ENCODE measurements at regions not wholly inside any gene's neighbourhood (a gene's known extent, or its start where the extent isn't known, plus 50 kb on each side); places are given as distances from the start of the nearest gene placed in this dataset.
"Not testable (repeated sequence)": the region's sequence is repeated elsewhere in the genome, so short reads cannot be mapped to it uniquely, and the experiment has no call there.

DNA sequence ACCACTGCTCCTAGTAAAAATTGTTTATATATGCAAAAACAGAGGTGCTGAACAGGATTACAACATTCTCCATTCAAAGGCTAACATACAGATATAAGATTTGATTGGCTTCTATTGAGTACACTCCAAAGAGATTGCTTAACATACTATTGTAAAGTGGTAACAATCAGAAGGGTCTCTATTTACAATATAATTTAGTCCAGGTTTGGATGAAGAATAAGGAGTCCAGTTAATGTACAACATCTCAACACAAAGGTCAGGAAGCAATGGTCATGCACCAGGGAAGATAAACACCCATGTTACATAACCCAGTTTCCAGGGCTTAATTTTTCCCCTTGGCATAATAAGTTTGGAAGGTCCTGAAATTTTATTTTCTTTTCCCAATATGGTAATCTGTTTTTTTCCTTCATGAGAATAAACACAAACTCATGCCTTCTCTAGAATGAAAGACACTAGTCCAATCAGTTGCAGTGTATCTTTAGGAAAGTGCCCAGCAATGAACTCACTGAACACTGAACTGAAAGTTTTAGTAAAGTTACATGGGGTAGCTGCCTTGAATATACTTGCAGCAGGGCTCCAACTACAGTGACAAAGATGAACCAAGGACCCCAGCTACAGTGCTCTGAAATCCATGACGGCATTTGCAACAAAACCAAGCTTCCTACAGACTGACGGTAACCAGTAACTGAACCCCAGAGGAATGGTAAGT is 255.3 kb upstream of the GJE1 start:
- no peak for DNase-seq

GRCh38 chr6:141874930-141875602 is 257.7 kb upstream of the GJE1 start:
- DNase-seq, result no peak

- DNase-seq, result not testable (repeated sequence)
Observed at GRCh38 chr6:141869509-141869908, 263.2 kb upstream of the GJE1 start.

- DNase-seq, result no peak
Observed at GRCh38 chr6:141867767-141868166, 265.0 kb upstream of the GJE1 start.

- no peak for DNase-seq
Observed at GRCh38 chr6:141866731-141867497, 265.8 kb upstream of the GJE1 start.

- no peak for DNase-seq
Observed at GRCh38 chr6:141851063-141851462, 281.7 kb upstream of the GJE1 start.

- no peak for DNase-seq
Observed at GRCh38 chr6:141848029-141848890, 284.5 kb upstream of the GJE1 start.

- no peak for DNase-seq
Observed at GRCh38 chr6:141846639-141847038, 286.1 kb upstream of the GJE1 start.

GRCh38 chr6:141843178-141843834 is 289.4 kb upstream of the GJE1 start:
- DNase-seq, result no peak

- no peak for DNase-seq
Observed at GRCh38 chr6:141833001-141833655, 299.6 kb upstream of the GJE1 start.

GRCh38 chr6:141830530-141830929 is 302.2 kb upstream of the GJE1 start:
- no peak for DNase-seq

- DNase-seq, result no peak
Observed at GRCh38 chr6:141829566-141830360, 303.0 kb upstream of the GJE1 start.

GRCh38 chr6:141824350-141824749 is 308.4 kb upstream of the GJE1 start:
- no peak for DNase-seq

DNA sequence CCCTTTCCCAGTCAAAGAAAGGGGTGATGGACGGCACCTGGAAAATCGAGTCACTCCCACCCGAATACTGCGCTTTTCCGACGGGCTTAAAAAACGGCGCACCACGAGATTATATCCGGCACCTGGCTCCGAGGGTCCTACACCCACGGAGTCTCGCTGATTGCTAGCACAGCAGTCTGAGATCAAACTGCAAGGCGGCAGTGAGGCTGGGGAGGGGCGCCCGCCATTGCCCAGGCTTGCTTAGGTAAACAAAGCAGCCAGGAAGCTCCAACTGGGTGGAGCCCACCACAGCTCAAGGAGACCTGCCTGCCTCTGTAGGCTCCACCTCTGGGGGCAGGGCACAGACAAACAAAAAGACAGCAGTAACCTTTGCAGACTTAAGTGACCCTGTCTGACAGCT is 317.7 kb upstream of the GJE1 start:
- not testable (repeated sequence) for DNase-seq

GRCh38 chr6:141809901-141810300 is 322.8 kb upstream of the GJE1 start:
- no peak for DNase-seq

DNA sequence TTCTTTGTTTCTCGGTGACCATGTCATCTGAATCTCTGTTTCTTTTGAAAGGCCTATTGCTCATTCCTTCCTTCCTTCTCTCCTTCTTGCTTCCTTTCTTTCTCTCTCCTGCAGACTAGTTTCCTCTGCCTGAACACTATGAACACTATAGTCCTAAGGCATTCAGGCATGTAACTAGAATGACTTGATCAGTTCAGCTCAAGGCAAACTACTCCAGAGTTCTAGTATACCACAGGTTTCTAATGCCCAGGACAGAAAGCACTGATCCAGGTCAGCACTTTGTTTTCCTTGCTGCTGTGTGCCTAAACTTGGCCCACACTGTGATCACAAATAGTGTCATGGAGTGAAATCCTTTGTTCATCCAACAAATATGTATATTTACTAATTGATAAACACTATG is 324.1 kb upstream of the GJE1 start:
- no peak for DNase-seq

DNA sequence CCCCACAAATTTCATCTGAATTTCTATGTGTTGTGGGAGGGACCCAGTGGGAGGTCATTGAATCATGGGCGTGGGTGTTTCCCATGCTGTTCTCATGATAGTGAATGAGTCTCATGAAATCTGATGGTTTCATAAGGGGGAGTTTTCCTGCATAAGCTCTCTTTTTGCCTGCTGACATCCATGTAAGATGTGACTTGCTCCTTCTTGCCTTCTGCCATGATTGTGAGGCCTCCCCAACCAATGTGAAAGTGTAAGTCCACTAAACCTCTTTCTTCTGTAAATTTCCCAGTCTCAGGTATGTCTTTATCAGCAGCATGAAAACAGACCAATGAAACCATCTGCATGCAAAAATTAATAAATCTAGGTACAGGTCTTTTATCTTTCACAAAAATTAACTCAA is 331.8 kb upstream of the GJE1 start:
- DNase-seq, result not testable (repeated sequence)

GRCh38 chr6:141790921-141791320 is 341.8 kb upstream of the GJE1 start:
- no peak for DNase-seq

DNA sequence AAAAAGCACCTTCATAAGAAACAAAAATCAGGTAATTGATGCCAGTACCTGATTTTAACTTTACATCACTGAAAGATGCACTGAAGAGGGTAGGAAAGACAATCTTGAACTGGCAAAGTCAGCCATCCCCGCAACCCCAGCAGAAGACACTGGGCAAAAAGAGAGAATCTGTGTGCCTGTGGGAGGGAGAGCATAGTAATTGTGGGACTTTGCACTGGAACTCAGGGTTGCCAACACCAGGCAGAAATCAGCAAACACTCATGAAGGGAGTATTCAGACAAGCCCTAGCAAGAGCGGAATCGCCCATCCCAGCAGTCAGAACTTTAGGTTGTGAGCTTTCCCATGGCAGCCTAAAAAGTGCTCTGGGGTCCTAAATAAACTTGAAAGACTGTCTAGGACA is 344.6 kb upstream of the GJE1 start:
- DNase-seq, result no peak

DNA sequence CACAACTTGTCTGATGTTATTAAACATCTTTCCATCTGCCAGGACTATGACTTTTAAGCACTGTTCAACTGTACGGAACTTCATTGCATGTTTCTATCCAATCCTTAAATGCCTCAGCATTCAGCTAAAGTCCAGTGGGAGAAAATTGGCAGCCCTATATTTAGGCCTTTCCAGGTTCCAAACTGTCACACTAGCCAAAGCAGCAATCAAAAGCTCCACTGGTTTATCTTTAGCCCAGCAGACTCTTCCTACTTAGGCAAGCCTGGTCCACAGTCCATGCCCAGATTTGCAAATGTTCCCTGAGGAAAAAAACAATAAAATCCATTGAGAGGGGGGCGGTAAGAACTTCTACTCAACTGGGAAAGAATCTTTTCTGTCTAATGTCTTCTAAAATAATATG is 349.1 kb upstream of the GJE1 start:
- DNase-seq, result peak; percentile 38

- no peak for DNase-seq
Observed at GRCh38 chr6:141780296-141780695, 352.4 kb upstream of the GJE1 start.

Measured in femur (tissue), 1 donor.